ENCODE measurements at regions not wholly inside any gene's neighbourhood (a gene's known extent, or its start where the extent isn't known, plus 50 kb on each side); places are given as distances from the start of the nearest gene placed in this dataset.

DNA sequence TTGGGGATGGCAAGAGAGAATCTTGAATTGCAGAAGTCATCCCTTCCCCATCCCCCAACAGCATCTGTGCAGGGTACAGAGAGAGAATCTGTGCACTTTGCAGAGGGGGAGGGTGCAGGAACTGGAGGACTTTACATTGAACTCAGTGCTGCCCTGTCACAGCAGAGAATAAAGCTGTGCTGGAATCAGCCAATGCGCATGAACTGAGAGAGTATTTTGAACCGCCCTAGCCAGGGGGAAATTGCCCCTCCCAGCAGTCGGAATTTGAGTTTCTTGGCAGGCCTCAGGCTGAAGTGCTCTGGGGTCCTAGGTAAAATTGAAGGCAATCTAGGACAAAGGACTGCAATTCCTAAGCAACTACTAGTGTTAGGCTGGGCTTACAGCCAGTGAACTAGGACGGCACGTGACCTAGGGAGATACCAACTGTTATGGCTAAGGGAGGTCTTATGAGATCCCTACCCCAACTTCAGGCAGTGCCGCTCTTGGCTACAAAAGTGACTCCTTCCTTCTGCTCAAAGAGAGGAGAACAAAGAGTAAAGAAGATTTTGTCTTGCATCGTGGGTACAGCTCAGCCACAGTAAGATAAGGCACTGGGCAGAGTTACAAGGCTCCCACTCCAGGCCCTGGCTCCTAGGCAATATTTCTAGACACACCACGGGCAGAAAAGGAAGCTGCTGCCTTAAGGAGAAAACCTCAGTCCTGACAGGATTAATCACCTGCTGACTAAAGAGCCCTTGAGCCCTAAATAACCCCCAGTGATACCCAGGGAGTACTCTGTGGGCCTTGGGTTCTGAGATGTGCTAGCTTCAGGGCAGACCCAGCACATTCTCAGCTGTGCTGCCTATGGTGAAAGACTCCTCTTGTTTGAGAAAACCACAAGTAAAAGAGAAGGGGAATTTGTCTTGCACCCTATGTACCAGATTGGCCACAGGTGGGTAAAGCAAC lies 300.5 kb upstream of the ALCAM start:
- TF ChIP-seq, protein P1, sequence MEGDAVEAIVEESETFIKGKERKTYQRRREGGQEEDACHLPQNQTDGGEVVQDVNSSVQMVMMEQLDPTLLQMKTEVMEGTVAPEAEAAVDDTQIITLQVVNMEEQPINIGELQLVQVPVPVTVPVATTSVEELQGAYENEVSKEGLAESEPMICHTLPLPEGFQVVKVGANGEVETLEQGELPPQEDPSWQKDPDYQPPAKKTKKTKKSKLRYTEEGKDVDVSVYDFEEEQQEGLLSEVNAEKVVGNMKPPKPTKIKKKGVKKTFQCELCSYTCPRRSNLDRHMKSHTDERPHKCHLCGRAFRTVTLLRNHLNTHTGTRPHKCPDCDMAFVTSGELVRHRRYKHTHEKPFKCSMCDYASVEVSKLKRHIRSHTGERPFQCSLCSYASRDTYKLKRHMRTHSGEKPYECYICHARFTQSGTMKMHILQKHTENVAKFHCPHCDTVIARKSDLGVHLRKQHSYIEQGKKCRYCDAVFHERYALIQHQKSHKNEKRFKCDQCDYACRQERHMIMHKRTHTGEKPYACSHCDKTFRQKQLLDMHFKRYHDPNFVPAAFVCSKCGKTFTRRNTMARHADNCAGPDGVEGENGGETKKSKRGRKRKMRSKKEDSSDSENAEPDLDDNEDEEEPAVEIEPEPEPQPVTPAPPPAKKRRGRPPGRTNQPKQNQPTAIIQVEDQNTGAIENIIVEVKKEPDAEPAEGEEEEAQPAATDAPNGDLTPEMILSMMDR (IDR thresholded peaks at IDR 0.05; ENCODE audit: insufficient read depth, low read length) = no peak
- no peak for TF ChIP-seq POLR2AphosphoS5 (IDR thresholded peaks at IDR 0.05; ENCODE audit: low read depth)
- TF ChIP-seq, protein P2, sequence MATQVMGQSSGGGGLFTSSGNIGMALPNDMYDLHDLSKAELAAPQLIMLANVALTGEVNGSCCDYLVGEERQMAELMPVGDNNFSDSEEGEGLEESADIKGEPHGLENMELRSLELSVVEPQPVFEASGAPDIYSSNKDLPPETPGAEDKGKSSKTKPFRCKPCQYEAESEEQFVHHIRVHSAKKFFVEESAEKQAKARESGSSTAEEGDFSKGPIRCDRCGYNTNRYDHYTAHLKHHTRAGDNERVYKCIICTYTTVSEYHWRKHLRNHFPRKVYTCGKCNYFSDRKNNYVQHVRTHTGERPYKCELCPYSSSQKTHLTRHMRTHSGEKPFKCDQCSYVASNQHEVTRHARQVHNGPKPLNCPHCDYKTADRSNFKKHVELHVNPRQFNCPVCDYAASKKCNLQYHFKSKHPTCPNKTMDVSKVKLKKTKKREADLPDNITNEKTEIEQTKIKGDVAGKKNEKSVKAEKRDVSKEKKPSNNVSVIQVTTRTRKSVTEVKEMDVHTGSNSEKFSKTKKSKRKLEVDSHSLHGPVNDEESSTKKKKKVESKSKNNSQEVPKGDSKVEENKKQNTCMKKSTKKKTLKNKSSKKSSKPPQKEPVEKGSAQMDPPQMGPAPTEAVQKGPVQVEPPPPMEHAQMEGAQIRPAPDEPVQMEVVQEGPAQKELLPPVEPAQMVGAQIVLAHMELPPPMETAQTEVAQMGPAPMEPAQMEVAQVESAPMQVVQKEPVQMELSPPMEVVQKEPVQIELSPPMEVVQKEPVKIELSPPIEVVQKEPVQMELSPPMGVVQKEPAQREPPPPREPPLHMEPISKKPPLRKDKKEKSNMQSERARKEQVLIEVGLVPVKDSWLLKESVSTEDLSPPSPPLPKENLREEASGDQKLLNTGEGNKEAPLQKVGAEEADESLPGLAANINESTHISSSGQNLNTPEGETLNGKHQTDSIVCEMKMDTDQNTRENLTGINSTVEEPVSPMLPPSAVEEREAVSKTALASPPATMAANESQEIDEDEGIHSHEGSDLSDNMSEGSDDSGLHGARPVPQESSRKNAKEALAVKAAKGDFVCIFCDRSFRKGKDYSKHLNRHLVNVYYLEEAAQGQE (IDR thresholded peaks at IDR 0.05; ENCODE audit: insufficient replicate concordance, low read depth) = no peak
- no peak for TF ChIP-seq SPI1 (IDR thresholded peaks at IDR 0.05; ENCODE audit: borderline replicate concordance, low read depth)

Data from HL-60 (cell line).